GM13977 (cell line): ENCODE measurements at regions not wholly inside any gene's neighbourhood (a gene's known extent, or its start where the extent isn't known, plus 50 kb on each side); places are given as distances from the start of the nearest gene placed in this dataset.

Source experiments
- DNase-seq: peaks from one replicate; pipeline ENCODE4 v3.0.0; 2012; ENCODE audit warnings: low spot score
- in situ Hi-C: fragments of 300-500 bp; cut with MboI; formaldehyde crosslinking; loops from one replicate; pipeline ENCODE4 v1.12.0; 2022; ENCODE audit warnings: low sequenced_read_pairs, low pct_unique_long_range_greater_than_20kb, mixed read lengths, inconsistent platforms; ENCODE audit not compliant: unreplicated experiment
- TF ChIP-seq, protein P1 (sequence below): IDR thresholded peaks from 2 replicates; pipeline ENCODE4 v1.5.1; 2012; ENCODE audit warnings: mild to moderate bottlenecking, control low read depth; ENCODE audit not compliant: insufficient read depth; ENCODE audit errors: extremely low read depth, missing control alignments

GRCh38 chr18:51417643-51418483 is 220.4 kb upstream of the MEX3C start:
- in situ Hi-C loops, result no loop called here
- DNase-seq, result no peak
- TF ChIP-seq, protein P1, sequence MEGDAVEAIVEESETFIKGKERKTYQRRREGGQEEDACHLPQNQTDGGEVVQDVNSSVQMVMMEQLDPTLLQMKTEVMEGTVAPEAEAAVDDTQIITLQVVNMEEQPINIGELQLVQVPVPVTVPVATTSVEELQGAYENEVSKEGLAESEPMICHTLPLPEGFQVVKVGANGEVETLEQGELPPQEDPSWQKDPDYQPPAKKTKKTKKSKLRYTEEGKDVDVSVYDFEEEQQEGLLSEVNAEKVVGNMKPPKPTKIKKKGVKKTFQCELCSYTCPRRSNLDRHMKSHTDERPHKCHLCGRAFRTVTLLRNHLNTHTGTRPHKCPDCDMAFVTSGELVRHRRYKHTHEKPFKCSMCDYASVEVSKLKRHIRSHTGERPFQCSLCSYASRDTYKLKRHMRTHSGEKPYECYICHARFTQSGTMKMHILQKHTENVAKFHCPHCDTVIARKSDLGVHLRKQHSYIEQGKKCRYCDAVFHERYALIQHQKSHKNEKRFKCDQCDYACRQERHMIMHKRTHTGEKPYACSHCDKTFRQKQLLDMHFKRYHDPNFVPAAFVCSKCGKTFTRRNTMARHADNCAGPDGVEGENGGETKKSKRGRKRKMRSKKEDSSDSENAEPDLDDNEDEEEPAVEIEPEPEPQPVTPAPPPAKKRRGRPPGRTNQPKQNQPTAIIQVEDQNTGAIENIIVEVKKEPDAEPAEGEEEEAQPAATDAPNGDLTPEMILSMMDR, result no peak

DNA sequence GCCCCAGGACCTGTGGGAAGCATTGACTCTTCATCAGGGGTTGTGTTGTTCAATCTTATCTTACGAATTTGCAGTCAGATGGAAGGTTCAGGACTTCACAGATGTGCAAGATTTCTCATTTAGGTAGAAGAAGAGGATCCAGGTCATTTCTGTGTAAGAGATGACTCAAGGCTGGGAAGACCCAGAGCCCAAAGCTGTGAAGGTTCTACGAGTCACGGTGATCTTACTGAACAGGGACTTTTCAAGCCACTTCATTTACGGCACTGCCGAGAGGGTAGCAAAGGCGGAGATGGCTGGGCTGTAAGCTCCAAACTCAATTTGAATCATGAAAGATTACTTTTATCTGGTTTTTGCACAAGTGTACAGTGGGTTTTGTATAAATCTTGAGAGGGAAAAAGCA is 228.0 kb upstream of the MEX3C start:
- TF ChIP-seq, protein P1, result no peak
- in situ Hi-C loops, result no loop called here
- DNase-seq, result peak; percentile 20

GRCh38 chr18:51425889-51426288 is 228.4 kb upstream of the MEX3C start:
- no peak for DNase-seq
- TF ChIP-seq, protein P1, result no peak
- in situ Hi-C loops, result no loop called here

DNA sequence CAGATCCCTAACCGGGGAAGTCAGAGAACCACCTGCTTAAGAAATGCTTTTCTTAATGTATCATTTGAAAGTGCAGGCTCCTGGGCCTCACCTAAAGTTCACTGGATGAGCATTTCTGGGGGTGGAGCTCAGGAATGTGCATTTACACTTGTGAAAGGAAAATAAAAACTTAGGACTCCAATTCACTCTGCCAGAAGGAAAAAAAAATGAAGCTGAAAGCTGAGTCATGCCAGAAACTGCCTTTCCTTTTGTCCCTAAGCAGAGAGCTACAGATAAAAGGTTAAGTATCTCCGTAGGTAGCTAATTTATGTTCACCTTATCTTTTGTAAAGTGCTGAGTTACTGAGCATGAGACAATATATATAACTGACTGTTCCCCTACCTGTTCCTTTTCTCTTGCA is 229.5 kb upstream of the MEX3C start:
- in situ Hi-C loops, result no loop called here
- TF ChIP-seq, protein P1, result no peak
- DNase-seq, result no peak

GRCh38 chr18:51429644-51430043 is 232.2 kb upstream of the MEX3C start:
- TF ChIP-seq, protein P1, result no peak
- in situ Hi-C loops, result no loop called here
- no peak for DNase-seq

GRCh38 chr18:51430538-51430937 is 233.1 kb upstream of the MEX3C start:
- TF ChIP-seq, protein P1, result no peak
- no peak for DNase-seq
- in situ Hi-C loops, result no loop called here
